Osteocyte (in vitro differentiated cells): ENCODE measurements at regions not wholly inside any gene's neighbourhood (a gene's known extent, or its start where the extent isn't known, plus 50 kb on each side); places are given as distances from the start of the nearest gene placed in this dataset.

Source experiments
- DNase-seq: peaks from one replicate; pipeline ENCODE4 v3.0.0; 2021; ENCODE audit warnings: mixed read lengths; ENCODE audit not compliant: unreplicated experiment; ENCODE audit errors: extremely low spot score
- H3K27ac Mint-ChIP-seq: one replicate; pipeline ENCODE4 v1.8.0; 2021; ENCODE audit warnings: mild to moderate bottlenecking, mixed read lengths; ENCODE audit not compliant: unreplicated experiment
- H3K27me3 Mint-ChIP-seq: one replicate; pipeline ENCODE4 v1.8.0; 2021; ENCODE audit warnings: mixed read lengths; ENCODE audit not compliant: unreplicated experiment
- H3K36me3 Mint-ChIP-seq: one replicate; pipeline ENCODE4 v1.8.0; 2021; ENCODE audit warnings: mixed read lengths; ENCODE audit not compliant: unreplicated experiment
- H3K4me1 Mint-ChIP-seq: one replicate; pipeline ENCODE4 v1.8.0; 2021; ENCODE audit warnings: mixed read lengths; ENCODE audit not compliant: unreplicated experiment
- H3K4me3 Mint-ChIP-seq: one replicate; pipeline ENCODE4 v1.8.0; 2021; ENCODE audit warnings: mild to moderate bottlenecking, moderate library complexity, mixed read lengths; ENCODE audit not compliant: unreplicated experiment
- H3K9me3 Mint-ChIP-seq: one replicate; pipeline ENCODE4 v1.8.0; 2021; ENCODE audit warnings: mixed read lengths; ENCODE audit not compliant: unreplicated experiment
- CTCF ChIP-seq: fragments of 200-600 bp; sonication (generic); IDR thresholded peaks from 2 replicates; pipeline ENCODE4 v1.5.0; 2021; ENCODE audit warnings: antibody characterized with exemption, mild to moderate bottlenecking, moderate library complexity

GRCh38 chr13:86986448-86986847 lies 684.7 kb upstream of the SLITRK5 start:
- DNase-seq, result no peak
- TF ChIP-seq CTCF, result no peak
- no peaks in the 10 kb centered on the region for H3K36me3 Mint-ChIP-seq
- no peaks in the 10 kb centered on the region for H3K9me3 Mint-ChIP-seq
- H3K27ac Mint-ChIP-seq, result no peak overlapping the region
- H3K4me1 Mint-ChIP-seq, result no peaks in the 10 kb centered on the region
- H3K27me3 Mint-ChIP-seq, result no peaks in the 10 kb centered on the region
- no peak overlapping the region for H3K4me3 Mint-ChIP-seq

- H3K36me3 Mint-ChIP-seq, result no peaks in the 10 kb centered on the region
- peaks cover 12% of the 10 kb centered on the region for H3K9me3 Mint-ChIP-seq
- no peaks in the 10 kb centered on the region for H3K27me3 Mint-ChIP-seq
- DNase-seq, result no peak
- no peak overlapping the region for H3K4me3 Mint-ChIP-seq
- TF ChIP-seq CTCF, result no peak
- H3K27ac Mint-ChIP-seq, result no peak overlapping the region
- H3K4me1 Mint-ChIP-seq, result no peaks in the 10 kb centered on the region
These were observed 678.9 kb upstream of the SLITRK5 start for GRCh38 chr13:86992251-86992650.

- DNase-seq, result no peak
- H3K27ac Mint-ChIP-seq, result no peak overlapping the region
- H3K4me3 Mint-ChIP-seq, result no peak overlapping the region
- no peaks in the 10 kb centered on the region for H3K36me3 Mint-ChIP-seq
- peaks cover 7% of the 10 kb centered on the region for H3K9me3 Mint-ChIP-seq
- H3K4me1 Mint-ChIP-seq, result peaks cover 2% of the 10 kb centered on the region
- no peak for TF ChIP-seq CTCF
- H3K27me3 Mint-ChIP-seq, result no peaks in the 10 kb centered on the region
These were observed 667.9 kb upstream of the SLITRK5 start for GRCh38 chr13:87003265-87003664.

GRCh38 chr13:87005511-87005910 lies 665.7 kb upstream of the SLITRK5 start:
- TF ChIP-seq CTCF, result no peak
- Mint-ChIP-seq H3K4me3 (no peak overlapping the region), H3K36me3 (no peaks in the 10 kb centered on the region), H3K4me1 (peaks cover 2% of the 10 kb centered on the region), H3K9me3 (peaks cover 11% of the 10 kb centered on the region), H3K27me3 (no peaks in the 10 kb centered on the region), H3K27ac (no peak overlapping the region)
- DNase-seq, result no peak

GRCh38 chr13:87035526-87035925 lies 635.6 kb upstream of the SLITRK5 start:
- no peak for DNase-seq

More at GRCh38 chr13:87035526-87035925, 635.6 kb upstream of the SLITRK5 start:
- H3K27ac Mint-ChIP-seq, result no peak overlapping the region
- H3K27me3 Mint-ChIP-seq, result no peaks in the 10 kb centered on the region
- no peaks in the 10 kb centered on the region for H3K4me1 Mint-ChIP-seq
- no peak overlapping the region for H3K4me3 Mint-ChIP-seq
- no peaks in the 10 kb centered on the region for H3K9me3 Mint-ChIP-seq
- TF ChIP-seq CTCF, result no peak
- H3K36me3 Mint-ChIP-seq, result no peaks in the 10 kb centered on the region
